ENCODE measurements at regions not wholly inside any gene's neighbourhood (a gene's known extent, or its start where the extent isn't known, plus 50 kb on each side); places are given as distances from the start of the nearest gene placed in this dataset.
A peak's percentile ranks its signal among the peaks of the same experiment; 100 is the strongest.

DNA sequence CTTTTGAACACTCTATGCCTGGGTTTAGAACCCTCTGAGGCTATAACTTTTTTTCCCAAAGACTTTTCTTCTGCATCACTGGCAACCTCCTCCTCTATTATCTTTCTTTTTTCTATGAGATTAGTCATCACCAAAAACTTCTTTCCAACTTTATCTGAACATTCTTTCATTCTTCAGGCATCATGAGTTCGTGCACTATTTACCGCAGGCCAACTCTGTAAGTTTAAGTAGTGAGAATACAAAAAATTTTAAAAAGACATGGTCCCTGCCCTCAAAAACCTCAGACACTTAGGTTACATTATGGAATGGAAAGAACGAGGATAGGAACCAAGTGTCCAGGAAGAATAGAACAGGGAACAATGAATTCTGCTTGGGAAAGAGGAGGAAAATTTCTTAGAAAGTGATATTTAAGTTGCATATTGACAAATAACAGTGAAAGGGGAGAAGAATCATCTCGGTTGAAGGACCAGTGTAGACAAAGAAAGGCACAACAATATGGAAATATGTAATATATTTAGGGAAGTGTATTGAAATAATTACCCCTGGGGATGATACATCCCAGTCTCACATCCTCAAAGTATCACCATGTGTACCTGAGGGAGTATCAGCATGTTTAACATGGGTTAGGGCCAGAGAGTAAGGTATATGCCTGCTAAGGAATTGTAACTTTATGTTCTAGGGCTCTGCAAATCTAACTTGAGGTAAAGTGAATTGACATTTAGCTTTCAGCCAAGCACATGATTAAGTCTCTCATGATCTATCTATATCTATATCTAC, 196.5 kb upstream of the NREP start:
- H4K5ac ChIP-seq (ENCODE audit: low read depth, low read length): peak overlapping the region; percentile 56; the same call in 1 of the 2 replicates
- no peaks in the 10 kb centered on the region for H3K9me3 ChIP-seq (ENCODE audit: control insufficient read depth, insufficient read depth, low read length)
- ATAC-seq (ENCODE audit: low read depth): peak; percentile 76
- peaks cover 9% of the 10 kb centered on the region for H3K4me1 ChIP-seq (ENCODE audit: control insufficient read depth, insufficient read depth, low read length)
- H4K91ac ChIP-seq (ENCODE audit: insufficient read depth, low read depth, low read length): peak overlapping the region; percentile 99
- peak overlapping the region; percentile 97 for H2BK15ac ChIP-seq (ENCODE audit: low read depth, low read length)
- in situ Hi-C loops (cut with MboI; ENCODE audit: low sequenced_read_pairs) (no loop called here), dilution Hi-C loops (cut with HindIII; ENCODE audit: low sequenced_read_pairs, unreplicated experiment) (no loop called here), intact Hi-C loops (cut with micrococcal nuclease) (loop anchor here (2.0 kb wide), 1 partner anchor 197 kb away; the partner anchor contains the start of gene NREP)
- H4K20me1 ChIP-seq (ENCODE audit: insufficient read depth, low read length): no peaks in the 10 kb centered on the region
- H2BK120ac ChIP-seq (ENCODE audit: low read depth, low read length): peak overlapping the region; percentile 97
- no peak overlapping the region for H3K4me3 ChIP-seq (ENCODE audit: insufficient read depth, low read depth, low read length)
- peak overlapping the region; percentile 57; the same call in 1 of the 2 replicates for H3K9ac ChIP-seq (ENCODE audit: low read depth, low read length)
- H3K36me3 ChIP-seq (ENCODE audit: control insufficient read depth, insufficient read depth, low read length): no peaks in the 10 kb centered on the region
- CTCF ChIA-PET: interaction anchor here (1.0 kb wide), 1 partner anchor 422 kb away, joined by 4 read pairs; no protein-coding TSS in a partner anchor
- TF ChIP-seq FOS (IDR thresholded peaks at IDR 0.05; ENCODE audit: low read depth, low read length) (peak; percentile 45; the same call in 1 of the 2 replicates), BHLHE40 (IDR thresholded peaks at IDR 0.05; ENCODE audit: low read depth, low read length) (peak; percentile 50), MAFK (IDR thresholded peaks at IDR 0.05; ENCODE audit: low read depth, low read length) (no peak; the same call in 1 of the 2 replicates), CEBPB (IDR thresholded peaks at IDR 0.05; ENCODE audit: low read depth, low read length) (no peak)
- TF ChIP-seq, protein P1, sequence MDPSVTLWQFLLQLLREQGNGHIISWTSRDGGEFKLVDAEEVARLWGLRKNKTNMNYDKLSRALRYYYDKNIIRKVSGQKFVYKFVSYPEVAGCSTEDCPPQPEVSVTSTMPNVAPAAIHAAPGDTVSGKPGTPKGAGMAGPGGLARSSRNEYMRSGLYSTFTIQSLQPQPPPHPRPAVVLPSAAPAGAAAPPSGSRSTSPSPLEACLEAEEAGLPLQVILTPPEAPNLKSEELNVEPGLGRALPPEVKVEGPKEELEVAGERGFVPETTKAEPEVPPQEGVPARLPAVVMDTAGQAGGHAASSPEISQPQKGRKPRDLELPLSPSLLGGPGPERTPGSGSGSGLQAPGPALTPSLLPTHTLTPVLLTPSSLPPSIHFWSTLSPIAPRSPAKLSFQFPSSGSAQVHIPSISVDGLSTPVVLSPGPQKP (IDR thresholded peaks at IDR 0.05; ENCODE audit: borderline replicate concordance, low read depth, low read length): no peak
- peak overlapping the region; percentile 94 for H2BK5ac ChIP-seq (ENCODE audit: low read depth, low read length, poor library complexity, severe bottlenecking)
- no TSS peak for BruUV-seq (replicated peaks)
- H2AFZ ChIP-seq (replicated peaks; ENCODE audit: low read length, poor library complexity): peak overlapping the region; percentile 77
- H3K14ac ChIP-seq (replicated peaks; ENCODE audit: low read depth, low read length): peak overlapping the region; percentile 85
- H3K18ac ChIP-seq (ENCODE audit: low read depth, low read length): peak overlapping the region; percentile 90
- POLR2A ChIA-PET (ENCODE audit: unreplicated experiment): no interaction called here
- peaks cover 3% of the 10 kb centered on the region; the same call in 1 of the 2 replicates for H3K9me1 ChIP-seq (ENCODE audit: insufficient read depth, low read length)
- WGBS, 2 experiments (ENCODE audit: extremely low coverage in 2 of 2, insufficient read length in 1 of 2): no CpG with 5 or more reads among the region's 4 CpGs
- H3K4ac ChIP-seq (ENCODE audit: low read depth, low read length): peak overlapping the region; percentile 95
- DNase-seq: peak; percentile 93
- peak overlapping the region; percentile 99 for H2BK20ac ChIP-seq (ENCODE audit: low read depth, low read length)
- H2AK9ac ChIP-seq (replicated peaks; ENCODE audit: low read depth, low read length, poor library complexity): peak overlapping the region; percentile 59
- no peaks in the 10 kb centered on the region for H3K79me1 ChIP-seq (ENCODE audit: low read depth in 1 of 2, low read length in 2 of 2)
- H3K23ac ChIP-seq (ENCODE audit: low read depth, low read length): peak overlapping the region; percentile 96
- peak overlapping the region; percentile 56 for H3K27ac ChIP-seq (ENCODE audit: insufficient read depth, low read length)
- peak overlapping the region; percentile 67 for H3K4me2 ChIP-seq (ENCODE audit: low read depth, low read length)
- peak overlapping the region; percentile 94; the same call in 1 of the 2 replicates for H2AK5ac ChIP-seq (ENCODE audit: low read depth, low read length)
- peak overlapping the region; percentile 67 to 96; a peak in 3 of 4 replicates for H4K8ac ChIP-seq (ENCODE audit: low read depth in 2 of 2, low read length in 2 of 2)
- no peaks in the 10 kb centered on the region for H3K27me3 ChIP-seq (ENCODE audit: control insufficient read depth, insufficient read depth, low read length)
- H3K56ac ChIP-seq (ENCODE audit: extremely low read depth, insufficient read depth, low read length): peak overlapping the region; percentile 91; the same call in 1 of the 2 replicates
